NCI-H1417 (cell line): ENCODE measurements at regions not wholly inside any gene's neighbourhood (a gene's known extent, or its start where the extent isn't known, plus 50 kb on each side); places are given as distances from the start of the nearest gene placed in this dataset.
A peak's percentile ranks its signal among the peaks of the same experiment; 100 is the strongest.
"Not testable (repeated sequence)": the region's sequence is repeated elsewhere in the genome, so short reads cannot be mapped to it uniquely, and the experiment has no call there.

Experiments used
- DNase-seq, 3 experiments: peaks; one replicate each; lab custom pipeline; 2025; lab: John Stamatoyannopoulos, UW

DNA sequence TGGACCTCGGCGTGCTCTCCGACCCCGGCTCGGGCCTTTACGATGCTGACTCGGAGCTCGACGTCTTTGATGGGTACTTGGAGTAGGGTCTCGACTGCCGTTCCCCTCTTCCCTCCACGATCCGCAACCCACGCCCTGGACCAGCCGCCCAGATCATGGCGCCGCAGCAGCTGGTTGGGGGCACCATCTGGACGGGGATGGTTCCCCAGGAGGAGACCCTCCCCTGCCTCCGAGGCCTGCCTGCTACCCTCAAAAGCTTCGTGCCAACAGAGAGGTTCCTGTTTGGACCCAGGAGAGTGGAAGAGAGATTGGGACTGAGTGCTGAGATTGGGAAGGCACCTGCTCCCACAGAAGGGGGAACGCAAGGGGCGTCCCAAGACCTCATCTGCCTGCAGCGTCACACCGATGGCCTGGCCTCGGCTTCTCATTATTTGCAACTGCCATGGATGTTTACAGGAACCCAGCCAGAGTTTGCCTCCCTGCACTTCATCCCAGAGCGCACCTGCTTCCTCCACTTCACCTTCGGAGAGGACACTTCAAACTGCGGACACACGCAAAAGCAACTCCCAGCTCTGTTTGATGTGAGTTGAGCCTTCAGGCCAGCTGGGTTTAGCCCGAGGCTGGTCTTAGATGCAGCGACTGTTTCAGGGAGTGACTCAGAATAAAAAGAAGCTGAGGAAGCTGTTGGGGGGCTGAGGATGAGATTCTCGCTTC, 58.9 kb downstream of the GOLGA6L7 start:
- peak; percentile 71 to 94 (median 74) for DNase-seq

- DNase-seq: peak in 2 of 3 experiments; percentile 13 to 19
These were observed 59.6 kb downstream of the GOLGA6L7 start for GRCh38 chr15:28788649-28789400.

DNA sequence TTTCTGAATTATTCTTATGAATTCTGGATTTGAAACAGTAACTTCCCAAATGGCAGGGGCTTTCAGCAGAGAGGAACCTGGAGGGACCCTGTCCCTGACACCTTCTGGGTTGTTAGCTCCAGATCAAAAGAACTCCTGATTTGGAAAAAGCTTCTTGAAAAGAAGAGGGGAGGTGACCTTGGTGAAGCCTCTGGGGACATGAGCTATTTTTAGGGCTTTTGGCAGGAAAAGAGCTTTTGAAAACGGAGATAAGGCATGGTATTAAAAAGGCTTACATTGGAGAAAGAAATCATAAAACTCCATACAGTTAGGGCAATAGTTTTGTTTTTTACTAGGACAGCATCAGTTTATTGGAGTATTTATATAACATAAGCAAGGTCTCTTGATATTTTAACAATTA, 60.3 kb downstream of the GOLGA6L7 start:
- DNase-seq: not testable (repeated sequence)

- DNase-seq: no peak
These were observed 61.9 kb downstream of the GOLGA6L7 start for GRCh38 chr15:28786521-28786920.

DNA sequence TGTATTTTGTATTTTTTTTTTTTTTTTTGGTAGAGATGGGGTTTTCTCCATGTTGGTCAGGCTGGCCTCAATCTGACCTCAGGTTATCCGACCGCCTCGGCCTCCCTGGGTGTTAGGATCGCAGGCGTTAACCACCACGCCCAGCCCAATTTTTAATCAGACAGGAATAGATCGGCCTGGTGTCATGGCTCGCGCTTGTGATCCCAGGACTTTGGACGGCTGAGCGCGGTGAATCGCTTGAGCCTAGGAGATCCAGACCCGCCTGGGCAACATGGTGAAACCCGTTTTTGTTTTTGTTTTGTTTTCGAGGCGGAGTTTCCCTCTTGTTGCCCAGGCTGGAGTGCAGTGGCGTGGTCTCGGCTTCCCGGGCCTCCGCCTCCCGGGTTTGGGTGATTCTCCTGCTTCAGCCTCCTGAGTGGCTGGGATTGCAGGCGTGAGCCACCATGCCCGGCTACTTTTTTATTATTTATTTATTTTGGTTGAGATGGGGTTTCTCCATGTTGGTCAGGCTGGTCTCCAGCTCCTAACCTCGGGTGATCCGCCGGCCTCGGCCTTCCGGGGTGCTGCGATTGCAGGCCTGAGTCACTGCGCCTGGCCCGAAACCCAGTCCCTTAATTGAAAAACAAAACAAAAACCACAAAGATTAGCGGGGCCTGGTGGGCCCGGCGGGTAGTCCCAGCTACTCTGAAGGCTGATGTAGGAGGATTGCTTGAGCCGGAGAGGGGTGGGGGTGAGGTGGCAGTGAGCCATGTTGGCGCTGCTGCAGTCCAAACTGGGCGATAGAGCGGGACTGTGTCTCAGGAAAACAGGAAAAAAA, 63.9 kb downstream of the GOLGA6L7 start:
- DNase-seq: not testable (repeated sequence)

GRCh38 chr15:28783873-28784272, 64.6 kb downstream of the GOLGA6L7 start:
- no peak for DNase-seq

- no peak for DNase-seq
These were observed 65.0 kb downstream of the GOLGA6L7 start for GRCh38 chr15:28783466-28783865.

GRCh38 chr15:28778397-28778796, 66.2 kb upstream of the GOLGA8M start:
- not testable (repeated sequence) for DNase-seq

DNA sequence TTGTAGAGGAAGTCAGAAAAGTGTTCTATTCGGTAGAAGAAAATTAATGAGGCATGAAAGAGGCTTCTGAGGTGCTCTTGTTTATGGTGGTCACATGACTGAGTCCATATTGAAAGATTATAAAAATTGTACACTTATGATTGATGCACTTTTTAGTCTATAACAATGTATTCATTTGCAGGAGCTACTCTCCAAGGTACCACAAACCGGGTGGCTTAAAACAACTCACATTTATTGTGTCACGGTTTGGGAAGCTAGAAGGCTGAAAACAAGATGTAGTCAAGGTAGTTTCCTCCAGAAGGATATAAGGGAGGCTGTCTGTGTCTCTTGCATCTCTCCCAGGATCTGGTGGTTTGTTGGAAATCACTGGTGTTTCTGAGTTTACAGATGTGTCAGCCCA, 60.6 kb upstream of the GOLGA8M start:
- peak in 1 of 3 experiments; percentile 42 for DNase-seq
